OCI-LY3 (cell line): ENCODE measurements at regions not wholly inside any gene's neighbourhood (a gene's known extent, or its start where the extent isn't known, plus 50 kb on each side); places are given as distances from the start of the nearest gene placed in this dataset.

ENCODE experiments used
- CTCF ChIP-seq: fragments of 200-600, 300-600 bp; sonication (generic); IDR thresholded peaks from 2 replicates; pipeline ENCODE4 v1.5.1; 2014; ENCODE audit warnings: antibody characterized with exemption, low read length, low read depth
- EZH2phosphoT487 ChIP-seq: fragments of 200-600 bp; shearing (Covaris generic); IDR thresholded peaks from 2 replicates; pipeline ENCODE4 v1.6.1; 2018; ENCODE audit warnings: antibody characterized with exemption, mixed run types, low read depth

DNA sequence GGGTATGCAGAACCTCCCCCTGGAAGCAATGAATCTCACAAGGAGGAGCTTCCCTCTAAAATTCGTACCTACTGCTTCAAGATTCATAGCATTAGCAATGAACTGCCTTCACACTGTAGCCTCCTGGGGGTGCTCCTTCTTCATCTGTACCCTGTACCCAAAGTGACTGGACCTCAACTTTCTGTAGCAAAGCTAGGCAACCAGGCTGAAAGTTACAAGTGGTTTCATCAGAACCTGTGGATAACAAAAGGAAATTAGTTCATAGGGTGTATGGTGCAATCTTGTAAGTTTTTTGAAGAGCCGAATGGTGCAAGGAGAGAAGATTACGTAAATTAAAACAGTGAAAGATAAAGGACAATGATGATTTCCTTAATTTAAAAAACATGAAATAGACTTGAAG, 1541.7 kb upstream of the FLRT2 start:
- TF ChIP-seq CTCF (peak; percentile 59), EZH2phosphoT487 (no peak)
